Endothelial cell of umbilical vein (primary cell): ENCODE measurements at regions not wholly inside any gene's neighbourhood (a gene's known extent, or its start where the extent isn't known, plus 50 kb on each side); places are given as distances from the start of the nearest gene placed in this dataset.

Experiments used
- BruUV-seq: library from RNA; stranded (reverse); fragments of 400-500 nt; replicated peaks from 2 replicates; lab custom pipeline; 2021; lab: Mats Ljungman, UMichigan
- CTCF ChIA-PET: fragments of 300-600, 350-600 bp; sonication (Branson Sonifier 250); formaldehyde crosslinking; loops from one replicate; lab custom pipeline; 2021; ENCODE audit warnings: antibody characterized with exemption, inconsistent platforms; lab: Charles Lee
- POLR2A ChIA-PET: fragments of 300-600, 350-600 bp; sonication (Branson Sonifier 250); formaldehyde crosslinking; loops from one replicate; lab custom pipeline; 2021; ENCODE audit warnings: antibody characterized with exemption, inconsistent platforms; lab: Charles Lee
- DNase-seq: peaks from one replicate; pipeline ENCODE4 v3.0.0-alpha.2; 2011; ENCODE audit warnings: low read depth, low spot score
- FAIRE-seq: peaks from 2 replicates; lab custom pipeline; 2011; peaks lifted over from hg19 to GRCh38; lab: Jason Lieb, UNC
- H2AFZ ChIP-seq: 2 replicates; pipeline ENCODE4 v1.6.0; 2012; ENCODE audit warnings: low read depth, low read length, control low read depth, inconsistent platforms
- H3K27ac ChIP-seq: 2 replicates; pipeline ENCODE4 v1.5.1; 2011; ENCODE audit warnings: low read depth, mild to moderate bottlenecking, control low read depth, low read length, moderate library complexity; ENCODE audit not compliant: insufficient read depth
- H3K27me3 ChIP-seq, 2 experiments: 2 replicates each; pipeline versions ENCODE4 v1.6.0 to v1.6.1; 2011; ENCODE audit warnings: low read length in 2 of 2, mixed read lengths in 1 of 2; ENCODE audit not compliant: control insufficient read depth in 2 of 2, insufficient read depth in 2 of 2
- H3K36me3 ChIP-seq, 2 experiments: 2 replicates in 1 of 2; 3 replicates in 1 of 2; pipeline ENCODE4 v1.5.1; 2011; ENCODE audit warnings: low read length in 2 of 2, mild to moderate bottlenecking in 1 of 2, moderate library complexity in 1 of 2; ENCODE audit not compliant: control insufficient read depth in 2 of 2, insufficient read depth in 2 of 2; ENCODE audit errors: extremely low read depth in 1 of 2
- H3K4me1 ChIP-seq: 3 replicates; pipeline ENCODE4 v1.5.1; 2011; ENCODE audit warnings: mild to moderate bottlenecking, low read length; ENCODE audit not compliant: control insufficient read depth, insufficient read depth; ENCODE audit errors: extremely low read depth
- H3K4me2 ChIP-seq: 2 replicates; pipeline ENCODE4 v1.6.1; 2011; ENCODE audit warnings: low read length, control low read depth, mixed read lengths; ENCODE audit not compliant: insufficient read depth
- H3K4me3 ChIP-seq, 3 experiments: fragments of 200-600 bp in 1 of 3; sonication (generic), shearing (Covaris generic) in 1 of 3; replicated peaks in 1 of 3; 2 replicates each; pipeline ENCODE4 v1.5.1; 2011 to 2016; ENCODE audit warnings: control low read depth in 3 of 3, low read length in 3 of 3, mild to moderate bottlenecking in 2 of 3, inconsistent platforms in 1 of 3, low read depth in 1 of 3, moderate library complexity in 1 of 3; ENCODE audit not compliant: insufficient read depth in 1 of 3
- H3K79me2 ChIP-seq: 2 replicates; pipeline ENCODE4 v1.6.0; 2012; ENCODE audit warnings: low read length, inconsistent platforms; ENCODE audit not compliant: control insufficient read depth, insufficient read depth
- H3K9ac ChIP-seq: replicated peaks from 2 replicates; pipeline ENCODE3; 2011; ENCODE audit warnings: low read length, control low read depth; ENCODE audit not compliant: insufficient read depth; ENCODE audit errors: extremely low read depth
- H3K9me1 ChIP-seq: replicated peaks from 3 replicates; pipeline ENCODE4 v1.6.0; 2011; ENCODE audit warnings: mild to moderate bottlenecking, low read length; ENCODE audit not compliant: control insufficient read depth, insufficient read depth; ENCODE audit errors: extremely low read depth
- H3K9me3 ChIP-seq: replicated peaks from 2 replicates; pipeline ENCODE4 v1.5.1; 2012; ENCODE audit warnings: low read length, inconsistent platforms; ENCODE audit not compliant: control insufficient read depth, insufficient read depth
- H4K20me1 ChIP-seq: replicated peaks from 2 replicates; pipeline ENCODE3; 2011; ENCODE audit warnings: mild to moderate bottlenecking, low read length; ENCODE audit not compliant: control insufficient read depth, insufficient read depth; ENCODE audit errors: extremely low read depth
- EZH2 ChIP-seq: IDR thresholded peaks from 2 replicates; pipeline ENCODE4 v1.6.1; 2012; ENCODE audit warnings: borderline replicate concordance, low read depth, mild to moderate bottlenecking, moderate library complexity, low read length, inconsistent platforms; ENCODE audit not compliant: severe bottlenecking
- FOS ChIP-seq: IDR thresholded peaks from 2 replicates; pipeline ENCODE4 v1.6.1; 2011; ENCODE audit warnings: mild to moderate bottlenecking, low read length, moderate library complexity, borderline replicate concordance; ENCODE audit not compliant: insufficient read depth
- GATA2 ChIP-seq: IDR thresholded peaks from 2 replicates; pipeline ENCODE4 v1.7.0; 2011; ENCODE audit warnings: low read depth, mild to moderate bottlenecking, moderate library complexity, mixed read lengths, low read length; ENCODE audit not compliant: insufficient read length, insufficient read depth
- JUN ChIP-seq: IDR thresholded peaks from 2 replicates; pipeline ENCODE4 v1.6.1; 2011; ENCODE audit warnings: borderline replicate concordance, low read depth; ENCODE audit not compliant: insufficient read length, insufficient read depth
- MYC ChIP-seq: IDR thresholded peaks from one replicate; pipeline ENCODE4 v1.6.1; 2011; ENCODE audit warnings: mild to moderate bottlenecking, low read depth, low read length
- POLR2A ChIP-seq: IDR thresholded peaks from 2 replicates; pipeline ENCODE4 v1.6.1; 2012; ENCODE audit warnings: low read depth, mild to moderate bottlenecking, control low read depth, low read length
- POLR2AphosphoS5 ChIP-seq: IDR thresholded peaks from 2 replicates; pipeline ENCODE4 v1.6.1; 2012; ENCODE audit warnings: low read depth, mild to moderate bottlenecking, control low read depth, low read length, moderate library complexity; ENCODE audit not compliant: insufficient read depth
- dilution Hi-C: fragments of 300-500 bp; cut with MboI; formaldehyde crosslinking; loops from one replicate; pipeline ENCODE4 v1.15.0; 2019; ENCODE audit warnings: low sequenced_read_pairs; ENCODE audit not compliant: extremely low pct_ligation_motif_present
- intact Hi-C: fragments of 100-400 bp; cut with micrococcal nuclease; formaldehyde crosslinking; loops from one replicate; pipeline ENCODE4 v1.10.0; 2022
- TF ChIP-seq, protein P1 (sequence below): IDR thresholded peaks from 2 replicates; pipeline ENCODE4 v1.6.1; 2011; ENCODE audit not compliant: insufficient read depth, insufficient read length
- TF ChIP-seq, protein P2 (sequence below), 2 donors: IDR thresholded peaks; 1 replicate in 1 of 2; 2 replicates in 1 of 2; pipeline ENCODE4 v1.5.1; 2011; ENCODE audit warnings: low read length in 2 of 2, mild to moderate bottlenecking in 2 of 2, moderate library complexity in 2 of 2, control low read depth in 1 of 2, inconsistent platforms in 1 of 2, low read depth in 1 of 2; ENCODE audit not compliant: insufficient read depth in 1 of 2; ENCODE audit errors: extremely low read depth in 1 of 2

DNA sequence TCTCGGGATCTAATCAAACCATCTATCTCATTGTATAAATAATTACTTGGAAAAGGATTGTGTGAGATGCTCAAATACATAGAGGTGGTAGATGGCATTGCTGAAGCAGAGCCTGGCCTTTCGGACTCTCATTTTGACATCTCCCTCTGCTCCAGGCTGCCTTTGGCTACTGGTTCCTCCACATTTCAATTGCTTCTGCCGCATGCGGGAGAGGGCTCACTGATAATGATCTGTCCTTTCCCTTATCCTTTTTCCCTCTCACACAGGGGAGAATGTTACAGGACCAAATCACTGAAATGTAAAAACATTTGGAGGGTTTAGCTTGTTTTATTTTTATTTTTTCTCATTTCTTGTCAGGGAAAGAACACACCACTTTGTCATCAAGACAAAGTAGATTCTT is 380.6 kb upstream of the UBE2E3 start:
- Histone ChIP-seq H3K36me3 (no peaks in the 10 kb centered on the region), H3K27ac (no peak overlapping the region), H2AFZ (no peak overlapping the region), H3K27me3 (peaks cover 0 to 1% of the 10 kb centered on the region in 2 experiments), H3K4me1 (no peaks in the 10 kb centered on the region), H3K9ac (no peak overlapping the region), H3K4me2 (no peak overlapping the region), H4K20me1 (no peaks in the 10 kb centered on the region), H3K9me3 (no peaks in the 10 kb centered on the region), H3K9me1 (no peaks in the 10 kb centered on the region), H3K4me3 (no peak overlapping the region), H3K79me2 (no peaks in the 10 kb centered on the region)
- dilution Hi-C loops = no loop called here
- no peak for TF ChIP-seq JUN
- TF ChIP-seq, protein P1, sequence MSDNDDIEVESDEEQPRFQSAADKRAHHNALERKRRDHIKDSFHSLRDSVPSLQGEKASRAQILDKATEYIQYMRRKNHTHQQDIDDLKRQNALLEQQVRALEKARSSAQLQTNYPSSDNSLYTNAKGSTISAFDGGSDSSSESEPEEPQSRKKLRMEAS = no peak
- TF ChIP-seq FOS = no peak
- TF ChIP-seq POLR2AphosphoS5 = no peak
- no peak for TF ChIP-seq POLR2A
- TF ChIP-seq MYC = no peak
- TF ChIP-seq, protein P2, sequence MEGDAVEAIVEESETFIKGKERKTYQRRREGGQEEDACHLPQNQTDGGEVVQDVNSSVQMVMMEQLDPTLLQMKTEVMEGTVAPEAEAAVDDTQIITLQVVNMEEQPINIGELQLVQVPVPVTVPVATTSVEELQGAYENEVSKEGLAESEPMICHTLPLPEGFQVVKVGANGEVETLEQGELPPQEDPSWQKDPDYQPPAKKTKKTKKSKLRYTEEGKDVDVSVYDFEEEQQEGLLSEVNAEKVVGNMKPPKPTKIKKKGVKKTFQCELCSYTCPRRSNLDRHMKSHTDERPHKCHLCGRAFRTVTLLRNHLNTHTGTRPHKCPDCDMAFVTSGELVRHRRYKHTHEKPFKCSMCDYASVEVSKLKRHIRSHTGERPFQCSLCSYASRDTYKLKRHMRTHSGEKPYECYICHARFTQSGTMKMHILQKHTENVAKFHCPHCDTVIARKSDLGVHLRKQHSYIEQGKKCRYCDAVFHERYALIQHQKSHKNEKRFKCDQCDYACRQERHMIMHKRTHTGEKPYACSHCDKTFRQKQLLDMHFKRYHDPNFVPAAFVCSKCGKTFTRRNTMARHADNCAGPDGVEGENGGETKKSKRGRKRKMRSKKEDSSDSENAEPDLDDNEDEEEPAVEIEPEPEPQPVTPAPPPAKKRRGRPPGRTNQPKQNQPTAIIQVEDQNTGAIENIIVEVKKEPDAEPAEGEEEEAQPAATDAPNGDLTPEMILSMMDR (IDR thresholded peaks at IDR 0.05; ENCODE audit: extremely low read depth in 1 of 2, insufficient read depth in 1 of 2, low read depth in 1 of 2, low read length in 2 of 2) = no peak
- TF ChIP-seq GATA2 = no peak
- no peak for TF ChIP-seq EZH2
- DNase-seq (no peak), FAIRE-seq (no peak)
- no TSS peak for BruUV-seq
- ChIA-PET POLR2A (no interaction called here), CTCF (no interaction called here)
- intact Hi-C loops = loop anchor here (10.0 kb wide), 1 partner anchor 205 kb away; no protein-coding TSS in a partner anchor
